Heart left ventricle (tissue), 16 donors: ENCODE measurements at regions not wholly inside any gene's neighbourhood (a gene's known extent, or its start where the extent isn't known, plus 50 kb on each side); places are given as distances from the start of the nearest gene placed in this dataset.

ENCODE experiments used
- ATAC-seq, 4 donors: fragments of 200-7000 bp; cut with Tn5 transposase; one replicate each; pipeline ENCODE4 v1.9.1; 2020 to 2022; ENCODE audit warnings: moderate library complexity in 4 of 4, mild to moderate bottlenecking in 3 of 4, moderate number of reproducible peaks in 1 of 4
- DNase-seq, 5 donors: peaks; one replicate each; pipeline ENCODE4 v3.0.0-alpha.2; 2020
- H3K27ac ChIP-seq, 12 donors: fragments of 200-600 bp; sonication (generic) in 4 of 12; one replicate each; pipeline versions ENCODE4 v1.5.0 to v1.8.0; 2016 to 2022; ENCODE audit warnings: mild to moderate bottlenecking in 2 of 12
- H3K27me3 ChIP-seq, 9 donors: fragments of 200-600 bp; sonication (generic) in 2 of 9; one replicate each; pipeline versions ENCODE4 v1.5.1 to v1.8.0; 2016 to 2022; ENCODE audit warnings: mild to moderate bottlenecking in 3 of 9
- H3K36me3 ChIP-seq, 9 donors: fragments of 200-600 bp; sonication (generic) in 2 of 9; one replicate each; pipeline versions ENCODE4 v1.5.0 to v1.8.0; 2018 to 2022; ENCODE audit warnings: mild to moderate bottlenecking in 2 of 9
- H3K4me1 ChIP-seq, 12 donors: fragments of 200-600 bp; sonication (generic) in 4 of 12; one replicate each; pipeline versions ENCODE4 v1.5.0 to v1.8.0; 2016 to 2022; ENCODE audit warnings: mild to moderate bottlenecking in 3 of 12
- H3K4me3 ChIP-seq, 12 donors: fragments of 200-600 bp; sonication (generic) in 4 of 12; one replicate each; pipeline versions ENCODE4 v1.5.0 to v1.8.0; 2017 to 2022; ENCODE audit warnings: mild to moderate bottlenecking in 9 of 12, moderate library complexity in 4 of 12
- H3K9me3 ChIP-seq, 12 donors: fragments of 200-600 bp; sonication (generic) in 4 of 12; one replicate each; pipeline versions ENCODE4 v1.5.0 to v1.8.0; 2016 to 2022; ENCODE audit warnings: mild to moderate bottlenecking in 1 of 12
- POLR2A ChIP-seq, 2 donors: fragments of 450-650 bp; IDR thresholded peaks; one replicate each; pipeline ENCODE4 v1.6.1; 2017; ENCODE audit warnings: antibody characterized with exemption in 2 of 2, mild to moderate bottlenecking in 2 of 2, moderate library complexity in 2 of 2
- WGBS, 4 donors: extraction: QIAGEN DNeasy Blood & Tissue Kit in 2 of 4; methylation state at CpG; one replicate each; pipeline versions ENCODE4 v1.1.5 to v1.1.7; 2013 to 2018; 5-methylcytosine and 5-hydroxymethylcytosine counted together
- intact Hi-C, 10 donors: fragments of 100-400 bp; cut with DNase I; formaldehyde crosslinking; loops; one replicate each; pipeline versions ENCODE4 v1.11.1 to v1.14.2; 2022
- TF ChIP-seq, protein P1 (sequence below), 12 donors: fragments of 200-600 bp; sonication (generic) in 4 of 12; IDR thresholded peaks; one replicate each; pipeline versions ENCODE4 v1.5.0 to v1.8.0; 2018 to 2022; ENCODE audit warnings: antibody characterized with exemption in 12 of 12, mild to moderate bottlenecking in 5 of 12
- donor health status: ischemic (EF 13 %, LVEDD 7.1; RV severe dilation, severe dysfunction).
- donor health status: healthy with polysubstance abuse.
- donor health status: DM: no; HTN: yes; CAD: no.
- donor health status: DM: no; HTN: no; CAD: no.
- donor health status: ischemic (EF 25% LVEDD 6.9; RV normal size, moderate dysfunction).
- donor health status: ischemic (EF 25% LVEDD 5.7; RV mildly dilated, moderate dysfunction).
- donor health status: healthy.
- donor health status: DM: yes; HTN: yes; CAD: no.
- donor health status: ischemic (EF 35%, LVEDD 5.7; RV mildly dilated, moderate dysfunction).
- donor health status: nonischemic (EF 11% LVEDD 7.7; RV severe dilation, severe dysfunction).
- donor health status: DM: yes; HTN: yes; CAD: no.
- donor health status: PGD.
- donor health status: ischemic (EF 29% LVEDD 5.4; RV normal size, mild dysfunction).
- donor health status: nonischemic (EF 23%, LVEDD 6.1; RV moderate dilation, normal function).

DNA sequence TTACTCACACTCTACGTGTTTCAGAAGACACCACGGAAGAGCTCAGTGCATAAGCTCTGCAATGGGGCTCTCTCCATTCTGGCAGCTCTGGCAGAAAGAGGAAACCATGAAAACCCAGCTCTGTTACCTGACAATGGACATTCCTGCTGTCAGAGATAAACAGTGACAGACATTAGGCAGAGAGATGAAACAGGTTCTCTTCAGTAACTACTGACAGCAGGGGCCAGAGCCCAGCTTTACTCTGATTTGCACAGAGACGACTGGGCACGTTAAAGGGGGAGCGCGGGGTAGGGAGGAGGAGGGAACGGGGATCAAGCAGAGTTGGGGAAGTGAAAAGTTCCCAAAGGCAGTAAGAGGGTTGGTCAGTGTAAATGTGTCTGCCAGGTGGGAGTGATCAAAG, 206.1 kb downstream of the RAMP3 start:
- Histone ChIP-seq H3K9me3 (peaks cover 0 to 12% (median 1%) of the 10 kb centered on the region in 12 donors), H3K27me3 (peaks cover 0 to 3% (median 0%) of the 10 kb centered on the region in 9 donors), H3K36me3 (no peaks in the 10 kb centered on the region), H3K4me3 (no peak overlapping the region), H3K27ac (no peak overlapping the region), H3K4me1 (no peaks in the 10 kb centered on the region)
- intact Hi-C loops: no loop called here
- WGBS, 4 donors: 20 to 29% (median 25%) methylated on average over 7 of the region's 7 CpGs
- ATAC-seq (peak; percentile 37 to 78 (median 76)), DNase-seq (no peak)
- TF ChIP-seq, protein P1, sequence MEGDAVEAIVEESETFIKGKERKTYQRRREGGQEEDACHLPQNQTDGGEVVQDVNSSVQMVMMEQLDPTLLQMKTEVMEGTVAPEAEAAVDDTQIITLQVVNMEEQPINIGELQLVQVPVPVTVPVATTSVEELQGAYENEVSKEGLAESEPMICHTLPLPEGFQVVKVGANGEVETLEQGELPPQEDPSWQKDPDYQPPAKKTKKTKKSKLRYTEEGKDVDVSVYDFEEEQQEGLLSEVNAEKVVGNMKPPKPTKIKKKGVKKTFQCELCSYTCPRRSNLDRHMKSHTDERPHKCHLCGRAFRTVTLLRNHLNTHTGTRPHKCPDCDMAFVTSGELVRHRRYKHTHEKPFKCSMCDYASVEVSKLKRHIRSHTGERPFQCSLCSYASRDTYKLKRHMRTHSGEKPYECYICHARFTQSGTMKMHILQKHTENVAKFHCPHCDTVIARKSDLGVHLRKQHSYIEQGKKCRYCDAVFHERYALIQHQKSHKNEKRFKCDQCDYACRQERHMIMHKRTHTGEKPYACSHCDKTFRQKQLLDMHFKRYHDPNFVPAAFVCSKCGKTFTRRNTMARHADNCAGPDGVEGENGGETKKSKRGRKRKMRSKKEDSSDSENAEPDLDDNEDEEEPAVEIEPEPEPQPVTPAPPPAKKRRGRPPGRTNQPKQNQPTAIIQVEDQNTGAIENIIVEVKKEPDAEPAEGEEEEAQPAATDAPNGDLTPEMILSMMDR (IDR thresholded peaks at IDR 0.05): no peak
- no peak for TF ChIP-seq POLR2A (IDR thresholded peaks at IDR 0.05)

DNA sequence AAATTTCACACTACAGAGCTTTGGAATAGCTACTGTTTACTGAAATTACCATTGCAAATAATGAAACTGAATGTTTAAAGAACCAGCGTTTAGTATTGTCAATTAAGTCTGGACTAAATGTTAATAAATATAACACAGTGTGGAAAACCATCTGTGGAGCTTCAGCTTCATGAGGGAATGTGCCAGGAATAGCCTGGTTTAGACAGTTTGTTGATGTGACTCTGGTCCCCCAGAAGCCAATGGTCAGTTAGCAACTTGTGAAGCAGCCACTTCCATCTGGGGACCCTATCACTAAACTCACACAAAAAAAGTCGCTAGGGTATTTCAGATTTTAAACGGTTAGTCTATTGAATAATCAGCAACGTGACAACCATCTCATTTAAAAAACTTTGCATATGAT, 207.8 kb downstream of the RAMP3 start:
- no peaks in the 10 kb centered on the region for H3K4me1 ChIP-seq
- peaks cover 0 to 7% (median 0%) of the 10 kb centered on the region in 12 donors for H3K9me3 ChIP-seq
- no peak overlapping the region for H3K27ac ChIP-seq
- DNase-seq: no peak
- no peaks in the 10 kb centered on the region for H3K36me3 ChIP-seq
- H3K4me3 ChIP-seq: no peak overlapping the region
- intact Hi-C loops: no loop called here
- H3K27me3 ChIP-seq: peaks cover 0 to 3% (median 0%) of the 10 kb centered on the region in 9 donors
- WGBS, 4 donors: 73 to 82% (median 76%) methylated on average over 4 of the region's 4 CpGs
- TF ChIP-seq, protein P1 (IDR thresholded peaks at IDR 0.05): no peak
- no peak for TF ChIP-seq POLR2A (IDR thresholded peaks at IDR 0.05)
- no peak for ATAC-seq

DNA sequence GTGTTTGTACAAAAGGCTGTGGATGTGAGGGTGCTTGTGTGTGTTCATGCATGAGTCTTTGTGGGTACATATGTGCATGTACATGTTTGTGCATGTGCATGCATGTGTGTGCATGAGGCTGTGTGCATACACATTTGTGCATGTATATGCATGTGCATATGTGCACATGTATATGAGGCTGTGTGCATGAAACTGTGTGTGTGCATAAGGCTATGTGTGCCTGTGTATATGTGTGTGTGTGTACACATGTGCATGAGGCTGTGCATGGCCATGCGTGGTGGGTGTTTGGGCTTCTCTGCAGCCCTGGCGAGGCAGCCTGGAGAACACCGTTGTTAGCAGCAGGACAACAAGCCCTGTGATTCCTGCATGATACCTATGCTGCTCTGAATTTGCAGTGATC, 207.7 kb upstream of the ADCY1 start:
- no peak for ATAC-seq

DNA sequence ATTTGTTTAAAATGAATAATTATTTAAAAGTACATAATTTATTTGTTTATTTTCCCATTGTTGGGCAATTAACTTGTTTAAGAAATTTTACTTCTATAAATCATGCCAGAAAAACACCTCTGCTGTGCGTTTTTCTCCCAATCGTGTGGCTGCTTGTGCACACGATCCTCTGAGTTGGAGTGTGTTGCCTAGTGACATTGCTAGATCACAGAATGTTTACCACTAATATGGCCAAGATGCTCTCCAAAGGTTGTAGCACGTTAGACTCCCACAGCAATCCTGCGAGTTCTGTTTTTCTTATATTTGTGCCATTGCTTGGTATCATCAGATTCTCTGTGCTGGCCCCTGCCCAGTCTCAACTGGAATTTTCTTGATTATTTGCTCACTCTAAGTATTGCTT, 207.1 kb upstream of the ADCY1 start:
- TF ChIP-seq POLR2A (IDR thresholded peaks at IDR 0.05): no peak
- TF ChIP-seq, protein P1 (IDR thresholded peaks at IDR 0.05): no peak
- no peak for ATAC-seq
- no peak for DNase-seq
- Histone ChIP-seq H3K27me3 (peaks cover 0 to 3% (median 0%) of the 10 kb centered on the region in 9 donors), H3K9me3 (peaks cover 0 to 7% (median 0%) of the 10 kb centered on the region in 12 donors), H3K4me1 (no peaks in the 10 kb centered on the region), H3K27ac (no peak overlapping the region), H3K4me3 (no peak overlapping the region), H3K36me3 (no peaks in the 10 kb centered on the region)
- WGBS, 4 donors: 67 to 77% (median 72%) methylated on average over 5 of the region's 5 CpGs
- intact Hi-C loops: no loop called here

More for the DNA sequence above, 207.7 kb upstream of the ADCY1 start:
- Histone ChIP-seq H3K4me1 (no peaks in the 10 kb centered on the region), H3K27ac (no peak overlapping the region), H3K9me3 (peaks cover 0 to 7% (median 0%) of the 10 kb centered on the region in 12 donors), H3K4me3 (no peak overlapping the region), H3K36me3 (no peaks in the 10 kb centered on the region), H3K27me3 (peaks cover 0 to 3% (median 0%) of the 10 kb centered on the region in 9 donors)
- DNase-seq: no peak
- intact Hi-C loops: no loop called here
- no peak for TF ChIP-seq POLR2A (IDR thresholded peaks at IDR 0.05)
- TF ChIP-seq, protein P1 (IDR thresholded peaks at IDR 0.05): no peak
- WGBS, 4 donors: 69 to 82% (median 78%) methylated on average over 3 of the region's 3 CpGs
